ENCODE measurements at regions not wholly inside any gene's neighbourhood (a gene's known extent, or its start where the extent isn't known, plus 50 kb on each side); places are given as distances from the start of the nearest gene placed in this dataset.

DNA sequence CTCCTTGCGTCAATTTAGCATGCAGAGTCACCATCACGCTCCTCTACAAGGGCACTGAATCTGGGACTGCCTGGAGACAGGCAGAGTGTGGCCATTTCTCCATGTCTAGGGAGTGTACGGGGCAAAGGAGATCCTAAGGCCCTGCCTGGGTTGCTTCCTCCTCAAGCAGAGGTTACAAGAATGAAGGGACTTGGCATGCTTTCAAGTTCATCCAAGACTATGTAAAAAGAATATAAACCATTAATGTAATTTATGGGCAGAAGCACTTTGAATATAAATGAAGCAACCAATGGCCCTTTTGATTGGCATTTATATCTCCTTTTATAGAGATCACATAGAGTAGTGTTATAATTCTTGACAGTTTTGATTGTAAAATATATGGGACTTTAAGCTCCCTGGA lies 137.5 kb downstream of the BTBD3 start:
- H3K4me3 ChIP-seq = no peak overlapping the region
- H3K4me1 ChIP-seq = peaks cover 2% of the 10 kb centered on the region
- TF ChIP-seq CTCF (IDR thresholded peaks at IDR 0.05) = no peak
- H3K36me3 ChIP-seq = no peaks in the 10 kb centered on the region
- no peaks in the 10 kb centered on the region for H3K27me3 ChIP-seq
- H3K27ac ChIP-seq = no peak overlapping the region
- DNase-seq (no peak), ATAC-seq (no peak)
- no peaks in the 10 kb centered on the region for H3K9me3 ChIP-seq
- intact Hi-C loops (cut with DNase I) = no loop called here

DNA sequence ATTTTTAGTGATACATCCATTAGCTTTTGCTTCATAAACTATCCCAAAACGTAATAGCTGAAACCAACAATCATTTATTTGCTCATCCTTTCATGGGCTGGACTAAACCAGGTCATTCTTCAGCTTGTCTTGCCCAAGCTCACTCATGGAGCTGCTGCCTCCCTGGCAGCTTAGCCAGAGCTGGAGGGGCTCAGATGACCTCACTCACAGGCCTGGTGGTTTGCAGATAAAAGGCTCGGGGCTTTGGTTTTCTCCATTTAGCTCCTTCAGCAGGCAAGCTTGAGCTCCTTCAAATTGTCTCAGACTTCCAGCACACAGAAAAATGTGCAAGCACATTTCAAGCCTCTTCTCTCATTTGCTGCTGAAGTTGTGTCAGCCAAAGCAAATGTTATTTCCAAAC lies 139.1 kb downstream of the BTBD3 start:
- H3K36me3 ChIP-seq = no peaks in the 10 kb centered on the region
- no peak for ATAC-seq
- no peak overlapping the region for H3K27ac ChIP-seq
- H3K27me3 ChIP-seq = no peaks in the 10 kb centered on the region
- no peak for TF ChIP-seq CTCF (IDR thresholded peaks at IDR 0.05)
- no peak for DNase-seq
- intact Hi-C loops (cut with DNase I) = no loop called here
- H3K4me3 ChIP-seq = no peak overlapping the region
- peaks cover 2% of the 10 kb centered on the region for H3K4me1 ChIP-seq
- no peaks in the 10 kb centered on the region for H3K9me3 ChIP-seq

DNA sequence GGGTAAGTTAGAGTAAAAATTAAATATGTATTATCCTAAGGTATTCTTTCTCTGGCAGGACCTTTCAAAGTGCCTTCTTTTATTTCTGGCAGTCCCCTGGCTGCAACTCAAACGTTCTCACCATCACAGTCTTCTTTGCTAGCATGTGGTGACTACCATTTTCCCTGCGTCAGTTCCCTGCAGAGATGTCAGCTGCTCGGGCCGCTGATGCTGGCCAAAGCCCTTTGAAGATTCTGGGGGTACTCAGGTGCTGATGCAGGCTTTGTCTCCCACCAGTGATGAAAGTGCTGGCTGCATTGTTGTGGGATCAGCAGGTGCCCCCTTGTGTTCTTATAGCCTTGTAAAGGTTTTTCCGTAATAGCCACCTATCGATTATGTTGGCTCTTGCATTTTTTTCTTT lies 140.1 kb downstream of the BTBD3 start:
- Histone ChIP-seq H3K4me3 (no peak overlapping the region), H3K4me1 (peaks cover 2% of the 10 kb centered on the region), H3K27ac (no peak overlapping the region), H3K36me3 (no peaks in the 10 kb centered on the region), H3K9me3 (no peaks in the 10 kb centered on the region), H3K27me3 (no peaks in the 10 kb centered on the region)
- intact Hi-C loops (cut with DNase I) = no loop called here
- no peak for ATAC-seq
- no peak for TF ChIP-seq CTCF (IDR thresholded peaks at IDR 0.05)
- no peak for DNase-seq

GRCh38 chr20:12058216-12058615 lies 140.5 kb downstream of the BTBD3 start:
- DNase-seq = no peak
- Histone ChIP-seq H3K9me3 (no peaks in the 10 kb centered on the region), H3K36me3 (no peaks in the 10 kb centered on the region), H3K4me1 (peaks cover 2% of the 10 kb centered on the region), H3K27me3 (no peaks in the 10 kb centered on the region), H3K27ac (no peak overlapping the region), H3K4me3 (no peak overlapping the region)
- no peak for ATAC-seq
- no peak for TF ChIP-seq CTCF (IDR thresholded peaks at IDR 0.05)
- intact Hi-C loops (cut with DNase I) = no loop called here

GRCh38 chr20:12061466-12061865 lies 143.8 kb downstream of the BTBD3 start:
- Histone ChIP-seq H3K9me3 (no peaks in the 10 kb centered on the region), H3K27ac (no peak overlapping the region), H3K36me3 (no peaks in the 10 kb centered on the region), H3K27me3 (no peaks in the 10 kb centered on the region), H3K4me3 (no peak overlapping the region), H3K4me1 (no peaks in the 10 kb centered on the region)
- no peak for TF ChIP-seq CTCF (IDR thresholded peaks at IDR 0.05)
- intact Hi-C loops (cut with DNase I) = no loop called here
- ATAC-seq (no peak), DNase-seq (no peak)

DNA sequence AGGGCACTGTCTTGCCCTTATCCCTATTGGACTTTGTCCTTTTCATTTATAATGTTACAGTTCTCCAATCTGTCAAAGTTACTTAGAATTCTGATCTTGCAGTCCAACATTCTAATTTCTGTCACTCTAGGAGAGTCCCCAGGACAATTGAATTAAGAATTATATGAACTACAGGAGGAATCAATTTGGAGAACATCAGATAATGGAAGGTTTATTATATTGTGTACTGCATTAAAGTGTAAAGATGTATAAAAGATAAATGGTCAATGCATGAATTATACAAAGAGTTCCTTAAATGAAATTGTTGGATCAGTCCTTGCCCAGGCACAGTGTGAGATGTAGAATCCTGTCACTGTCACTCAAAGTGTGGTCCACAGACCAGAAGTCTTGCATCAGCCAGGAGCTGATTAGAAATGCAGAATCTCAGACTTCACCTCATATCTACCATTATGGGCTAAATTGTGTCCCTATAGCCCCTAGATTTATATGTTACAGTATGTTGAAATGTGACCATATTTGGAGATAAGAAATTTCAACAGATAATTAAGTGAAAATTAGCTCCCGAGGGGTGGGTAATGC lies 145.5 kb downstream of the BTBD3 start:
- TF ChIP-seq CTCF (IDR thresholded peaks at IDR 0.05) = no peak
- DNase-seq (no peak), ATAC-seq (no peak)
- Histone ChIP-seq H3K9me3 (no peaks in the 10 kb centered on the region), H3K4me1 (no peaks in the 10 kb centered on the region), H3K27ac (no peak overlapping the region), H3K27me3 (no peaks in the 10 kb centered on the region), H3K36me3 (no peaks in the 10 kb centered on the region), H3K4me3 (no peak overlapping the region)
- intact Hi-C loops (cut with DNase I) = no loop called here
